Activated B cell treated with CpG ODN at 0.5 μM for 24 hours (primary cell): ENCODE measurements at regions not wholly inside any gene's neighbourhood (a gene's known extent, or its start where the extent isn't known, plus 50 kb on each side); places are given as distances from the start of the nearest gene placed in this dataset.

Experiments
- ATAC-seq: fragments of 200-7000 bp; cut with Tn5 transposase; one replicate; pipeline ENCODE4 v1.10.0; 2021; ENCODE audit warnings: low read depth, mild to moderate bottlenecking, moderate library complexity
- CTCF ChIA-PET: fragments of 350-600 bp; sonication (Branson Sonifier 250); formaldehyde crosslinking; loops from one replicate; lab custom pipeline; 2021; ENCODE audit warnings: antibody characterized with exemption; lab: Charles Lee
- POLR2A ChIA-PET: fragments of 350-600 bp; sonication (Branson Sonifier 250); formaldehyde crosslinking; loops from one replicate; lab custom pipeline; 2021; ENCODE audit warnings: antibody characterized with exemption; lab: Charles Lee
- DNase-seq: peaks from one replicate; pipeline ENCODE4 v3.0.0; 2022
- H3K27ac Mint-ChIP-seq: one replicate; pipeline ENCODE4 v1.8.0; 2020; ENCODE audit warnings: mixed read lengths
- H3K27me3 Mint-ChIP-seq: one replicate; pipeline ENCODE4 v1.8.0; 2021; ENCODE audit warnings: mixed read lengths
- H3K36me3 Mint-ChIP-seq: one replicate; pipeline ENCODE4 v1.8.0; 2021; ENCODE audit warnings: low read depth, mixed read lengths
- H3K4me1 Mint-ChIP-seq: one replicate; pipeline ENCODE4 v1.8.0; 2021; ENCODE audit warnings: mixed read lengths
- H3K4me3 Mint-ChIP-seq: one replicate; pipeline ENCODE4 v1.8.0; 2020; ENCODE audit warnings: mild to moderate bottlenecking, mixed read lengths
- H3K9me3 Mint-ChIP-seq: one replicate; pipeline ENCODE4 v1.8.0; 2020; ENCODE audit warnings: mixed read lengths
- CTCF ChIP-seq: fragments of 200-600 bp; IDR thresholded peaks from one replicate; pipeline ENCODE4 v1.8.0; 2022; ENCODE audit warnings: antibody characterized with exemption, mild to moderate bottlenecking
- intact Hi-C: fragments of 100-400 bp; cut with micrococcal nuclease; formaldehyde crosslinking; loops from one replicate; pipeline ENCODE4 v1.15.1; 2024

DNA sequence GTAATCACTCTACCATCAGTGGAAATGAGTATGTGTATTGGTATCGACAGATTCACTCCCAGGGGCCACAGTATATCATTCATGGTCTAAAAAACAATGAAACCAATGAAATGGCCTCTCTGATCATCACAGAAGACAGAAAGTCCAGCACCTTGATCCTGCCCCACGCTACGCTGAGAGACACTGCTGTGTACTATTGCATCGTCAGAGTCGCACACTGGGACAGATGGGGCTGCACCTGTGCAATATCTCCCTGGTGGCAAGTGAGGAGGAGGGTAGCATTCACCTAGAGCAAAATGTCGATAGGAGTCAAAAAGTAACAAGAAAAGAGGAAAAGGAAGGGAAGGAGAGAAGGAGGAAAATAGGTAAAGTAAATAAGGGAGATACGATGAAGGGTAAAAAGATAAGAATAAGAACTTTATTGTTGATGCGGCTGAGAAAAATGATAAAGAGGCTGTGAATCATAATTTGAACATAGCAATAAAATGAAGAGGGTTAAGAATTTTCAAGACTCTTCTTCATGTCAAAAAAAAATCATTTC, 450.5 kb upstream of the OR4E1 start:
- Mint-ChIP-seq H3K27ac (no peak overlapping the region), H3K36me3 (no peaks in the 10 kb centered on the region), H3K4me1 (peaks cover 11% of the 10 kb centered on the region), H3K9me3 (peaks cover 3% of the 10 kb centered on the region), H3K27me3 (peaks cover 9% of the 10 kb centered on the region), H3K4me3 (no peak overlapping the region)
- TF ChIP-seq CTCF, result no peak
- CTCF ChIA-PET, result interaction anchor here (1.2 kb wide), 1 partner anchor 13 kb away, joined by 3 read pairs; no protein-coding TSS in a partner anchor
- POLR2A ChIA-PET, result no interaction called here
- intact Hi-C loops, result no loop called here
- ATAC-seq, result no peak
- DNase-seq, result no peak

- H3K9me3 Mint-ChIP-seq, result peaks cover 6% of the 10 kb centered on the region
- no peak overlapping the region for H3K27ac Mint-ChIP-seq
- ATAC-seq (no peak), DNase-seq (no peak)
- intact Hi-C loops, result no loop called here
- peaks cover 11% of the 10 kb centered on the region for H3K27me3 Mint-ChIP-seq
- no peaks in the 10 kb centered on the region for H3K36me3 Mint-ChIP-seq
- H3K4me1 Mint-ChIP-seq, result peaks cover 11% of the 10 kb centered on the region
- no peak for TF ChIP-seq CTCF
- ChIA-PET CTCF (interaction anchor here (1.2 kb wide), 1 partner anchor 11 kb away, joined by 3 read pairs; no protein-coding TSS in a partner anchor), POLR2A (interaction anchor here (0.6 kb wide), 1 partner anchor 430 kb away, joined by 4 read pairs; no protein-coding TSS in a partner anchor)
- H3K4me3 Mint-ChIP-seq, result no peak overlapping the region
These were observed 449.4 kb upstream of the OR4E1 start for GRCh38 chr14:22122829-22123560.

DNA sequence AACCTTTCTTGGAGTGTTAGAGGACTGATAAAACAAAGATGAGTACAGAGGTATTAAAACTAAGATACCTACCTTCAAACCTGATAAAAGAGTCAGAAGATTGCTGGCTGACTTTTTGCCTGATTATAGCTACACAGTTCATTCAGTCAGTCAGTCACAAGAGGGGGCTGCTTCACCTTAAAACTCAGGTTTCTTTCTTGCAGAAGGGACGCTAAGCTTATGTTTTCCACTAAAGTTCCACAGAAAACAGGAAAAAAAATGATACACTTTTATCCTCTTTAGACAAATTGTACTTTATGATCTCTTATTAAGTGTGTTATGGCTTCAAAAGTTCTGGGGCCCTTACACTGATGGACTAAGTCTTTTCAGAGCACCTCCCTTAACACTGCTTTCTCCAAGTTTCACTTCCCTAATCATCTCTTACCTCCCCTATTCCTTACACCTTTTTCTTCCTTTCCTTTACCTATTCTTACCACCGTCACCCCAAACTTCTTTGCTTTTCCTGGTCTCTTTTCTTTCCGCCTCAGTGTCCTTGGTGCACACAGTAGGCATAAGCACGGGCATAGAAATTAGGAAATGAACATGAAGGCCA, 448.7 kb upstream of the OR4E1 start:
- intact Hi-C loops, result no loop called here

DNA sequence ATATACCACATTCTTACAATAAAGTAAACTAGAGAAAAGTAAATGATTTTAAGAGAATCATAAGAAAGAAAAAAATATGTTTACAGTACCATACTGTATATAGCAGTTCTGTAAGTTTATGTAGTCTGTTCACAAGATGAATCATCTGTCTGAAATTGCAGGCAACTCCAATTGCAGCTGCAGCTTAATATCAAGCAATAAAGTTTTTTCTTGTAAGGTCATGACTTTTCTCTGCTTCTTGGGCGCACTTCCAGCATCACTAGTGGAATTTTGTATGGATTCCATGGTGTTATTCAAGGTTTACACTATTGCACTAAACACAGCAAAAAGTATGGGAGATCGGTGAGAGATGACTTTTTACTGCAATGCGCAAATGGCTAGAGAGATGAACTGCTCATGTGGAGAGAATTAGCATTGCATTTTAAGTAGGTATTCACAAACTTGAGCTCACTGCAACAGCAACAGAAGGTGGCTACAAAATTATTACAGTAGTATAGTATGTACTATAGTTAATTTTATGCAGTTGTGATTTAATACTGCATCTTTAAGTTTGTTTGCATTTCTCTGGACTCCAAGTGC, 445.4 kb upstream of the OR4E1 start:
- no peak for TF ChIP-seq CTCF
- peaks cover 11% of the 10 kb centered on the region for H3K9me3 Mint-ChIP-seq
- no peak for ATAC-seq
- POLR2A ChIA-PET, result no interaction called here
- intact Hi-C loops, result no loop called here
- H3K4me3 Mint-ChIP-seq, result no peak overlapping the region
- H3K27me3 Mint-ChIP-seq, result peaks cover 19% of the 10 kb centered on the region
- CTCF ChIA-PET, result no interaction called here
- H3K27ac Mint-ChIP-seq, result no peak overlapping the region
- no peak for DNase-seq
- H3K4me1 Mint-ChIP-seq, result peaks cover 9% of the 10 kb centered on the region
- H3K36me3 Mint-ChIP-seq, result no peaks in the 10 kb centered on the region

More for the DNA sequence above, 448.7 kb upstream of the OR4E1 start:
- Mint-ChIP-seq H3K9me3 (peaks cover 11% of the 10 kb centered on the region), H3K27ac (no peak overlapping the region), H3K4me3 (no peak overlapping the region), H3K27me3 (peaks cover 11% of the 10 kb centered on the region), H3K36me3 (no peaks in the 10 kb centered on the region), H3K4me1 (peaks cover 11% of the 10 kb centered on the region)
- ChIA-PET POLR2A (no interaction called here), CTCF (interaction anchor here (0.6 kb wide), 1 partner anchor 143 kb away, joined by 3 read pairs; no protein-coding TSS in a partner anchor)
- TF ChIP-seq CTCF, result no peak
- DNase-seq (no peak), ATAC-seq (no peak)

GRCh38 chr14:22113401-22113800, 439.8 kb upstream of the OR4E1 start:
- Mint-ChIP-seq H3K4me1 (no peaks in the 10 kb centered on the region), H3K4me3 (no peak overlapping the region), H3K36me3 (no peaks in the 10 kb centered on the region), H3K9me3 (peaks cover 8% of the 10 kb centered on the region), H3K27me3 (peaks cover 28% of the 10 kb centered on the region), H3K27ac (no peak overlapping the region)
- ATAC-seq (no peak), DNase-seq (no peak)
- no peak for TF ChIP-seq CTCF
- ChIA-PET POLR2A (no interaction called here), CTCF (interaction anchor here (1.1 kb wide), 1 partner anchor 15 kb away, joined by 3 read pairs; no protein-coding TSS in a partner anchor)
- intact Hi-C loops, result no loop called here
